Bone marrow (tissue), 2 donors: ENCODE measurements at regions not wholly inside any gene's neighbourhood (a gene's known extent, or its start where the extent isn't known, plus 50 kb on each side); places are given as distances from the start of the nearest gene placed in this dataset.
"Not testable (repeated sequence)": the region's sequence is repeated elsewhere in the genome, so short reads cannot be mapped to it uniquely, and the experiment has no call there.

Experiments
- DNase-seq, 2 donors: peaks; one replicate each; lab custom pipeline; 2025; lab: John Stamatoyannopoulos, UW

- DNase-seq, result no peak
These were observed 330.0 kb downstream of the ANTXR2 start for GRCh38 chr4:79743014-79743413.

- no peak for DNase-seq
These were observed 331.9 kb upstream of the GK2 start for GRCh38 chr4:79739912-79740311.

GRCh38 chr4:79723507-79723906, 315.5 kb upstream of the GK2 start:
- no peak for DNase-seq

GRCh38 chr4:79700356-79700755, 292.3 kb upstream of the GK2 start:
- DNase-seq, result no peak

- DNase-seq, result no peak
These were observed 289.4 kb upstream of the GK2 start for GRCh38 chr4:79697444-79697843.

- DNase-seq, result not testable (repeated sequence)
These were observed 288.5 kb upstream of the GK2 start for GRCh38 chr4:79696534-79696933.

- no peak for DNase-seq
These were observed 287.8 kb upstream of the GK2 start for GRCh38 chr4:79695848-79696247.

- no peak for DNase-seq
These were observed 281.7 kb upstream of the GK2 start for GRCh38 chr4:79689740-79690139.

- no peak for DNase-seq
These were observed 280.7 kb upstream of the GK2 start for GRCh38 chr4:79688691-79689090.

- DNase-seq, result no peak
These were observed 279.0 kb upstream of the GK2 start for GRCh38 chr4:79687006-79687405.

- no peak for DNase-seq
These were observed 277.5 kb upstream of the GK2 start for GRCh38 chr4:79685542-79685941.

GRCh38 chr4:79684516-79684915, 276.5 kb upstream of the GK2 start:
- DNase-seq, result no peak

- no peak for DNase-seq
These were observed 274.9 kb upstream of the GK2 start for GRCh38 chr4:79682801-79683530.

GRCh38 chr4:79682161-79682560, 274.1 kb upstream of the GK2 start:
- DNase-seq, result no peak

GRCh38 chr4:79679859-79680258, 271.8 kb upstream of the GK2 start:
- DNase-seq, result no peak

GRCh38 chr4:79678472-79679202, 270.6 kb upstream of the GK2 start:
- no peak for DNase-seq

GRCh38 chr4:79676705-79677104, 268.7 kb upstream of the GK2 start:
- DNase-seq, result no peak

GRCh38 chr4:79674906-79675305, 266.9 kb upstream of the GK2 start:
- not testable (repeated sequence) for DNase-seq

- no peak for DNase-seq
These were observed 265.9 kb upstream of the GK2 start for GRCh38 chr4:79673898-79674297.

GRCh38 chr4:79673377-79673776, 265.3 kb upstream of the GK2 start:
- no peak for DNase-seq

- DNase-seq, result no peak
These were observed 258.8 kb upstream of the GK2 start for GRCh38 chr4:79666875-79667274.

- no peak for DNase-seq
These were observed 258.1 kb upstream of the GK2 start for GRCh38 chr4:79666112-79666511.

- DNase-seq, result no peak
These were observed 255.8 kb upstream of the GK2 start for GRCh38 chr4:79663865-79664264.

- DNase-seq, result no peak
These were observed 255.1 kb upstream of the GK2 start for GRCh38 chr4:79663141-79663540.
